Central memory CD8-positive, alpha-beta T cell (primary cell): ENCODE measurements at regions not wholly inside any gene's neighbourhood (a gene's known extent, or its start where the extent isn't known, plus 50 kb on each side); places are given as distances from the start of the nearest gene placed in this dataset.

Source experiments
- ATAC-seq: fragments of 150-1000 bp; cut with Tn5 transposase; replicated peaks from 2 replicates; pipeline ENCODE4 v1.10.0; 2022; ENCODE audit warnings: mild to moderate bottlenecking, moderate FRiP score, moderate number of reproducible peaks; ENCODE audit not compliant: poor library complexity, severe bottlenecking; ENCODE audit errors: extremely low read depth
- DNase-seq, 2 donors: peaks; one replicate each; pipeline ENCODE4 v3.0.0; 2021; ENCODE audit warnings: low spot score in 2 of 2
- H3K27ac Mint-ChIP-seq: one replicate; pipeline ENCODE4 v1.8.0; 2022; ENCODE audit warnings: low read depth, mild to moderate bottlenecking, moderate library complexity, mixed read lengths
- H3K27me3 Mint-ChIP-seq: one replicate; pipeline ENCODE4 v1.8.0; 2022; ENCODE audit warnings: mixed read lengths
- H3K36me3 Mint-ChIP-seq: one replicate; pipeline ENCODE4 v1.8.0; 2022; ENCODE audit warnings: mild to moderate bottlenecking, moderate library complexity, mixed read lengths; ENCODE audit not compliant: insufficient read depth
- H3K4me1 Mint-ChIP-seq: one replicate; pipeline ENCODE4 v1.8.0; 2022; ENCODE audit warnings: mixed read lengths
- H3K4me3 Mint-ChIP-seq: one replicate; pipeline ENCODE4 v1.8.0; 2022; ENCODE audit warnings: mild to moderate bottlenecking, moderate library complexity, mixed read lengths
- H3K9me3 Mint-ChIP-seq: one replicate; pipeline ENCODE4 v1.8.0; 2022; ENCODE audit warnings: mixed read lengths

- no peaks in the 10 kb centered on the region for H3K36me3 Mint-ChIP-seq
- H3K27ac Mint-ChIP-seq = no peak overlapping the region
- ATAC-seq (no peak), DNase-seq (no peak)
- H3K27me3 Mint-ChIP-seq = peaks cover 62% of the 10 kb centered on the region
- no peaks in the 10 kb centered on the region for H3K9me3 Mint-ChIP-seq
- no peak overlapping the region for H3K4me3 Mint-ChIP-seq
- no peaks in the 10 kb centered on the region for H3K4me1 Mint-ChIP-seq
Measured at GRCh38 chr4:140316799-140317198, 56.6 kb upstream of the SCOC start.

DNA sequence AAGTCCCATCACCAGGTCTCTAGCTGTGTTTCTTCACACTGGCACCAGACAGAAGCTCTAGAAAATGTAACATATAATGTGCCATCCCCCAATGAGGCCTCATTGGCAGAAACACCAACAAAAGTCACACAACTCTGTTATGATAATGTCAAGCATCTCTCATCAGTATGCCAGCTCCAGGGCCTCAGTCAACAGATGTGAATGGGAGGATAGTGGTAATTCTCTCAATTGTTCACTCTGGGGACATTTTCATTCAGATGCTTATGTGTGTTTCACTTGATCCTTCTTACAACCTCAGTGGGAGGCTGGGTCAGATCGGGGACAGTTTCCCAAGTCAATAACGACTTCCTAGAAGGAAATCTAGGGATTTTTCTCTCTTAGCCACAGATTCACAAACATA is 57.5 kb upstream of the SCOC start:
- ATAC-seq (no peak), DNase-seq (no peak)
- Mint-ChIP-seq H3K4me1 (no peaks in the 10 kb centered on the region), H3K27me3 (peaks cover 62% of the 10 kb centered on the region), H3K4me3 (no peak overlapping the region), H3K9me3 (no peaks in the 10 kb centered on the region), H3K27ac (no peak overlapping the region), H3K36me3 (no peaks in the 10 kb centered on the region)

GRCh38 chr4:140315438-140315837 is 58.0 kb upstream of the SCOC start:
- Mint-ChIP-seq H3K9me3 (no peaks in the 10 kb centered on the region), H3K27me3 (peaks cover 62% of the 10 kb centered on the region), H3K4me1 (no peaks in the 10 kb centered on the region), H3K27ac (no peak overlapping the region), H3K36me3 (no peaks in the 10 kb centered on the region), H3K4me3 (no peak overlapping the region)
- ATAC-seq (no peak), DNase-seq (no peak)

- no peak for DNase-seq
- Mint-ChIP-seq H3K4me1 (no peaks in the 10 kb centered on the region), H3K27ac (no peak overlapping the region), H3K27me3 (peaks cover 58% of the 10 kb centered on the region), H3K36me3 (no peaks in the 10 kb centered on the region), H3K4me3 (no peak overlapping the region), H3K9me3 (no peaks in the 10 kb centered on the region)
- ATAC-seq = no peak
Measured at GRCh38 chr4:140315019-140315418, 58.4 kb upstream of the SCOC start.

GRCh38 chr4:140312100-140312499 is 61.3 kb upstream of the SCOC start:
- Mint-ChIP-seq H3K4me3 (no peak overlapping the region), H3K27me3 (peaks cover 40% of the 10 kb centered on the region), H3K4me1 (no peaks in the 10 kb centered on the region), H3K27ac (no peak overlapping the region), H3K9me3 (no peaks in the 10 kb centered on the region), H3K36me3 (no peaks in the 10 kb centered on the region)
- no peak for DNase-seq
- ATAC-seq = no peak

DNA sequence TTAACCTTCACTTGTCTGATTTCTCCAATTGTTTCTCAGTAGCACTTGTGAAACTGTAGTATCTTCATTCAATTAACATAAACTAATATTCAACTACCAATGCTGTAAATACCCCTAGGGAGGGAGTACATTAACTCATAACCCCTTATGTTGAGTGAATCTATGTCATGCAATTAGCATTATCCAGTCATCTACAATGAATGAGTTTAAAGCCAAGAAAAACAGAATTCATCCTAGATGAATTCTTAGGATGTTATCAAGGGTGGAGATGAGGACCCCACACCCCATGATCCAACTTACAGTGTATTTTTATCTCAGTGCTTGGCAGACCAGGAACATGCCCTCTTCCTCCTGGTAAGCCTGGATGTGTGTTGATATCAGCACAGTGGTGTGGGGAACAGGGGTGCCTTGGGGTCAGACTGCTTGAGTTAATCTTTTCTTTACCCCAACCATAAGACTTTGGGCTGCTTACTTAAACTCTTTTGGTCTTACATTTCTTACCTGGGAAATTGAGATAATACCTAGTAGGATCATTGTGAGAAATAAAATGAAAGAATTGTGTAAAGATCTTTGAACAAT is 62.1 kb upstream of the SCOC start:
- no peaks in the 10 kb centered on the region for H3K9me3 Mint-ChIP-seq
- no peaks in the 10 kb centered on the region for H3K36me3 Mint-ChIP-seq
- no peak overlapping the region for H3K27ac Mint-ChIP-seq
- peaks cover 34% of the 10 kb centered on the region for H3K27me3 Mint-ChIP-seq
- DNase-seq = no peak
- no peaks in the 10 kb centered on the region for H3K4me1 Mint-ChIP-seq
- no peak overlapping the region for H3K4me3 Mint-ChIP-seq
- no peak for ATAC-seq

GRCh38 chr4:140309124-140309870 is 64.1 kb upstream of the SCOC start:
- Mint-ChIP-seq H3K9me3 (no peaks in the 10 kb centered on the region), H3K4me1 (no peaks in the 10 kb centered on the region), H3K36me3 (no peaks in the 10 kb centered on the region), H3K27me3 (peaks cover 33% of the 10 kb centered on the region), H3K4me3 (no peak overlapping the region), H3K27ac (no peak overlapping the region)
- DNase-seq (no peak), ATAC-seq (no peak)

GRCh38 chr4:140308366-140309123 is 64.9 kb upstream of the SCOC start:
- Mint-ChIP-seq H3K4me1 (no peaks in the 10 kb centered on the region), H3K9me3 (no peaks in the 10 kb centered on the region), H3K36me3 (no peaks in the 10 kb centered on the region), H3K27me3 (peaks cover 37% of the 10 kb centered on the region), H3K4me3 (no peak overlapping the region), H3K27ac (no peak overlapping the region)
- ATAC-seq (no peak), DNase-seq (no peak)

- no peak overlapping the region for H3K27ac Mint-ChIP-seq
- peaks cover 37% of the 10 kb centered on the region for H3K27me3 Mint-ChIP-seq
- H3K4me3 Mint-ChIP-seq = no peak overlapping the region
- H3K36me3 Mint-ChIP-seq = no peaks in the 10 kb centered on the region
- no peaks in the 10 kb centered on the region for H3K4me1 Mint-ChIP-seq
- H3K9me3 Mint-ChIP-seq = no peaks in the 10 kb centered on the region
- ATAC-seq (no peak), DNase-seq (no peak)
Measured at GRCh38 chr4:140305053-140305452, 68.4 kb upstream of the SCOC start.

DNA sequence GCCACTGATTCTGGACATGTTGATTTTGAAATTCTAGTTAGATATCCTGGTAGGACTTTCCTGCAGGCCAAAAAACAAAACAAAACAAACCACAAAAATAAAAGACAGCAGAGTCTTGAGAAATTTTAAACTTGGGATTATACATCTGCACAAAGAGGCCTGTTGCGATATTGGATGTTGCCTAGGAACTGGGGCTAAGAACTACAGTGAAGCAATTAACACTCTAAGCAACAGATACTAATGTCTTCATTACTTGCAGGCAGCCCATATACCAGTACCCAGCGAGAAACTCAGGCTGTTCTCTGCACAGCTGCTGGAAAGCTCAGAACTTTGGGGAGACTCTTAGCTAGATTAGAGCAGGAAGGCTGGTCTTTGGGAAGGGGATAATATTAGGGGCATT is 69.1 kb upstream of the SCOC start:
- Mint-ChIP-seq H3K27ac (no peak overlapping the region), H3K9me3 (no peaks in the 10 kb centered on the region), H3K36me3 (no peaks in the 10 kb centered on the region), H3K4me1 (no peaks in the 10 kb centered on the region), H3K4me3 (no peak overlapping the region), H3K27me3 (peaks cover 37% of the 10 kb centered on the region)
- DNase-seq = no peak
- ATAC-seq = no peak

GRCh38 chr4:140302151-140302859 is 71.1 kb upstream of the SCOC start:
- Mint-ChIP-seq H3K9me3 (no peaks in the 10 kb centered on the region), H3K36me3 (no peaks in the 10 kb centered on the region), H3K4me1 (no peaks in the 10 kb centered on the region), H3K27ac (no peak overlapping the region), H3K27me3 (peaks cover 37% of the 10 kb centered on the region), H3K4me3 (no peak overlapping the region)
- ATAC-seq = no peak
- no peak for DNase-seq

DNA sequence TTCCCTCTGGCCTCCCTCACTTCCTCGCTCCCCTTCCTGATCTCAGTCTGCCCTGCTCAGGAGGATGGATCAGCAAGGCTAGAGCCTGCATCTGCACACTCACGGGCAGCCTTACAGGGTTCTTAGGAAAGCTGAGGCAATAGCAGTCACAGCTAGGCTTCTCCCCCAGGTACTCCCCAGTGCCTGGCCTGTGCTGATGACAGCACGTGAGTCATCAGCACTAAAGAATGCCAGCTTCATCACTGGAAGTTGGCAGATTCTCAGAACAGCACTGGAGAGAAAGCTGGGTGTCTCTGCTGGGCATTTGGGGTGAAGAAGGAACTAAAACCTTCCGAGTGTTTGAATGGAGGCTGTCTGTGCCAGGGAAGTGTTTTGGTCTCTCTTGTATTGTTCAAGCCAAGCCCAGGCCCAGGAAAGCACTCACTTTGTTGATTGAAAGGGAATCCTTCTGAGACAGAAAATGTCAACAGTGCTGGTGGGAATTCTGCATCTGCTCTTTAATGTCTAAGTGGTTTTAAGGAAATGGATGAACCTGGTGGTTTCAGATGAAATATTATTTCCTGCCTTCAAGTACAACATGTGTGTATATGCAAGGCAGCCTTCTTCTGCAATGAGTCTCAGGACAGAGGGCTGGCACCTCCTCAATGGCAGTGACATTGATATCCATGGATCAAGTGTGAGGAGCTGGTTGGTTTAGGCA is 73.0 kb upstream of the SCOC start:
- no peak for DNase-seq
- Mint-ChIP-seq H3K27me3 (peaks cover 28% of the 10 kb centered on the region), H3K36me3 (no peaks in the 10 kb centered on the region), H3K4me1 (no peaks in the 10 kb centered on the region), H3K27ac (no peak overlapping the region), H3K9me3 (no peaks in the 10 kb centered on the region), H3K4me3 (no peak overlapping the region)
- ATAC-seq = no peak
